H1 (cell line): ENCODE measurements at regions not wholly inside any gene's neighbourhood (a gene's known extent, or its start where the extent isn't known, plus 50 kb on each side); places are given as distances from the start of the nearest gene placed in this dataset.

Experiments
- CTCF ChIA-PET: fragments of 300-600 bp; sonication (Branson Sonifier 250); formaldehyde crosslinking; loops from one replicate; lab custom pipeline; 2021; ENCODE audit not compliant: partially characterized antibody; lab: Charles Lee
- POLR2A ChIA-PET: fragments of 300-600 bp; sonication (Branson Sonifier 250); formaldehyde crosslinking; loops from one replicate; lab custom pipeline; 2021; ENCODE audit warnings: inconsistent platforms; ENCODE audit not compliant: partially characterized antibody; lab: Charles Lee
- DNase-seq, 2 experiments: peaks; one replicate each; pipeline versions ENCODE4 v3.0.0 to v3.0.0-alpha.2; 2010 to 2022; ENCODE audit warnings: low spot score in 2 of 2, low read depth in 1 of 2, mixed read lengths in 1 of 2
- FAIRE-seq: peaks from 2 replicates; lab custom pipeline; 2011; peaks lifted over from hg19 to GRCh38; lab: Jason Lieb, UNC
- H2AFZ ChIP-seq: 2 replicates; pipeline ENCODE4 v1.8.1; 2012; ENCODE audit warnings: low read length, inconsistent platforms
- H2AK5ac ChIP-seq: 2 replicates; pipeline ENCODE4 v1.6.1; 2013; ENCODE audit warnings: low read depth, low read length
- H2BK120ac ChIP-seq: replicated peaks from 2 replicates; pipeline ENCODE3; 2013; ENCODE audit warnings: low read depth, low read length, inconsistent platforms
- H2BK12ac ChIP-seq: 2 replicates; pipeline ENCODE4 v1.6.1; 2013; ENCODE audit warnings: low read depth, low read length
- H2BK15ac ChIP-seq: 2 replicates; pipeline ENCODE4 v1.6.1; 2013; ENCODE audit warnings: low read length
- H2BK20ac ChIP-seq: 2 replicates; pipeline ENCODE4 v1.6.1; 2013; ENCODE audit warnings: low read length
- H2BK5ac ChIP-seq: 2 replicates; pipeline ENCODE4 v1.6.1; 2013; ENCODE audit warnings: low read depth, low read length
- H3K14ac ChIP-seq: 2 replicates; pipeline ENCODE4 v1.6.1; 2013; ENCODE audit warnings: inconsistent platforms; ENCODE audit not compliant: insufficient read length
- H3K18ac ChIP-seq: 2 replicates; pipeline ENCODE4 v1.6.1; 2013; ENCODE audit warnings: low read length; ENCODE audit errors: extremely low read depth
- H3K23ac ChIP-seq: 2 replicates; pipeline ENCODE4 v1.6.1; 2013; ENCODE audit warnings: inconsistent platforms; ENCODE audit not compliant: insufficient read length
- H3K23me2 ChIP-seq: 2 replicates; pipeline ENCODE4 v1.6.1; 2013; ENCODE audit warnings: low read depth, low read length
- H3K27ac ChIP-seq: 2 replicates; pipeline ENCODE4 v1.6.1; 2011; ENCODE audit warnings: low read depth, low read length, inconsistent platforms
- H3K27me3 ChIP-seq, 4 experiments: replicated peaks in 1 of 4; 1 replicate in 1 of 4; 2 replicates in 3 of 4; pipeline versions ENCODE4 v1.6.1 to v1.8.1; 2011 to 2013; ENCODE audit warnings: low read length in 3 of 4, mild to moderate bottlenecking in 3 of 4, inconsistent platforms in 2 of 4, mixed read lengths in 2 of 4, moderate library complexity in 1 of 4; ENCODE audit not compliant: control insufficient read depth in 3 of 4, insufficient read depth in 3 of 4; ENCODE audit errors: extremely low read depth in 1 of 4
- H3K36me3 ChIP-seq, 4 experiments: 2 replicates each; pipeline versions ENCODE4 v1.6.1 to v1.8.1; 2011 to 2013; ENCODE audit warnings: mild to moderate bottlenecking in 4 of 4, low read length in 3 of 4, moderate library complexity in 2 of 4, control low read depth in 1 of 4, inconsistent platforms in 1 of 4; ENCODE audit not compliant: insufficient read depth in 4 of 4, control insufficient read depth in 2 of 4
- H3K4ac ChIP-seq: replicated peaks from 2 replicates; pipeline ENCODE3; 2013; ENCODE audit warnings: low read length, low read depth, mixed read lengths, inconsistent platforms; ENCODE audit not compliant: insufficient read length
- H3K4me1 ChIP-seq, 4 experiments: replicated peaks in 1 of 4; 1 replicate in 1 of 4; 2 replicates in 3 of 4; pipeline versions ENCODE4 v1.6.1 to v1.8.1; 2011 to 2013; ENCODE audit warnings: low read length in 3 of 4, inconsistent platforms in 2 of 4, mixed read lengths in 1 of 4; ENCODE audit not compliant: insufficient read depth in 4 of 4, control insufficient read depth in 3 of 4
- H3K4me2 ChIP-seq, 2 experiments: 2 replicates each; pipeline versions ENCODE4 v1.6.1 to v1.8.1; 2011 to 2013; ENCODE audit warnings: low read depth in 2 of 2, low read length in 2 of 2, control low read depth in 1 of 2, inconsistent platforms in 1 of 2, mild to moderate bottlenecking in 1 of 2; ENCODE audit not compliant: insufficient read depth in 1 of 2
- H3K4me3 ChIP-seq, 4 experiments: fragments of 200-600, 300-600 bp in 1 of 4; sonication (generic), shearing (Covaris generic), sonication (Bioruptor Twin) in 1 of 4; 2 replicates each; pipeline versions ENCODE4 v1.5.1 to v1.8.1; 2011 to 2016; ENCODE audit warnings: low read length in 4 of 4, low read depth in 3 of 4, control low read depth in 2 of 4, inconsistent platforms in 2 of 4, mild to moderate bottlenecking in 2 of 4, mixed read lengths in 1 of 4, moderate library complexity in 1 of 4; ENCODE audit not compliant: insufficient read depth in 2 of 4; ENCODE audit errors: extremely low read depth in 1 of 4
- H3K56ac ChIP-seq: replicated peaks from 2 replicates; pipeline ENCODE3; 2013; ENCODE audit warnings: low read depth, mild to moderate bottlenecking, mixed read lengths, low read length, inconsistent platforms; ENCODE audit not compliant: insufficient read length
- H3K79me1 ChIP-seq: 2 replicates; pipeline ENCODE4 v1.6.1; 2013; ENCODE audit warnings: low read depth, low read length, control low read depth
- H3K79me2 ChIP-seq, 2 experiments: 2 replicates each; pipeline versions ENCODE4 v1.6.1 to v1.8.1; 2012 to 2013; ENCODE audit warnings: low read length in 2 of 2, mild to moderate bottlenecking in 2 of 2, inconsistent platforms in 1 of 2; ENCODE audit not compliant: insufficient read depth in 2 of 2, control insufficient read depth in 1 of 2
- H3K9ac ChIP-seq, 4 experiments: replicated peaks in 1 of 4; 1 replicate in 1 of 4; 2 replicates in 3 of 4; pipeline versions ENCODE4 v1.6.1 to v1.8.1; 2011 to 2013; ENCODE audit warnings: low read depth in 3 of 4, low read length in 3 of 4, control low read depth in 2 of 4, mild to moderate bottlenecking in 2 of 4, moderate library complexity in 2 of 4, inconsistent platforms in 1 of 4; ENCODE audit errors: extremely low read depth in 1 of 4
- H3K9me3 ChIP-seq, 2 experiments: 2 replicates each; pipeline versions ENCODE4 v1.6.1 to v1.8.1; 2012 to 2013; ENCODE audit warnings: mild to moderate bottlenecking in 2 of 2, moderate library complexity in 2 of 2, control low read depth in 1 of 2, inconsistent platforms in 1 of 2, low read depth in 1 of 2, low read length in 1 of 2, mixed read lengths in 1 of 2; ENCODE audit not compliant: insufficient read depth in 2 of 2
- H4K20me1 ChIP-seq, 2 experiments: replicated peaks in 1 of 2; 2 replicates each; pipeline versions ENCODE3 to v1.8.1; 2011 to 2013; ENCODE audit warnings: inconsistent platforms in 2 of 2, low read length in 2 of 2, mild to moderate bottlenecking in 1 of 2; ENCODE audit not compliant: insufficient read depth in 2 of 2, control insufficient read depth in 1 of 2
- H4K5ac ChIP-seq: 2 replicates; pipeline ENCODE4 v1.6.1; 2013; ENCODE audit warnings: low read length, low read depth, mixed read lengths, inconsistent platforms; ENCODE audit not compliant: insufficient read length
- H4K8ac ChIP-seq: 2 replicates; pipeline ENCODE4 v1.8.0; 2013; ENCODE audit warnings: mild to moderate bottlenecking, moderate library complexity, low read length, inconsistent platforms; ENCODE audit not compliant: insufficient read depth; ENCODE audit errors: extremely low read depth
- H4K91ac ChIP-seq: replicated peaks from 2 replicates; pipeline ENCODE3; 2013; ENCODE audit warnings: low read length, mixed read lengths, inconsistent platforms; ENCODE audit not compliant: insufficient read length
- EP300 ChIP-seq, 2 experiments: IDR thresholded peaks; 1 replicate in 1 of 2; 2 replicates in 1 of 2; pipeline ENCODE4 v1.6.1; 2011 to 2012; ENCODE audit warnings: low read depth in 2 of 2, low read length in 2 of 2, mild to moderate bottlenecking in 2 of 2, borderline replicate concordance in 1 of 2, inconsistent platforms in 1 of 2, moderate library complexity in 1 of 2
- USF2 ChIP-seq: IDR thresholded peaks from 2 replicates; pipeline ENCODE4 v1.6.1; 2011; ENCODE audit warnings: low read length, improper control_type of control experiment
- WGBS, 2 experiments: shearing (Covaris generic) in 1 of 2; methylation state at CpG; one replicate each; pipeline versions ENCODE4 v1.1.6 to v1.1.7; 2013 to 2015; ENCODE audit warnings: low lambda C conversion rate in 2 of 2, mixed read lengths in 2 of 2, inconsistent platforms in 1 of 2, low coverage in 1 of 2, missing lambda C conversion rate in 1 of 2; ENCODE audit not compliant: insufficient replicate concordance in 2 of 2, insufficient coverage in 1 of 2, insufficient read length in 1 of 2; ENCODE audit errors: extremely low coverage in 1 of 2, missing lambda C conversion rate in 1 of 2; 5-methylcytosine and 5-hydroxymethylcytosine counted together

- H3K4ac ChIP-seq: no peak overlapping the region
- H2AFZ ChIP-seq: no peak overlapping the region
- no peak overlapping the region for H3K9ac ChIP-seq
- H3K27me3 ChIP-seq: no peaks in the 10 kb centered on the region
- CTCF ChIA-PET: no interaction called here
- no peak overlapping the region for H4K8ac ChIP-seq
- 94% methylated on average over 4 of the region's 4 CpGs; no CpG with 5 or more reads in 1 of the 2 experiments for WGBS, 2 experiments
- no peak overlapping the region for H2BK15ac ChIP-seq
- H2AK5ac ChIP-seq: no peak overlapping the region
- no peak for TF ChIP-seq USF2
- no peak for TF ChIP-seq EP300 (IDR thresholded peaks at IDR 0.05; ENCODE audit: borderline replicate concordance in 1 of 2, low read depth in 2 of 2, low read length in 2 of 2)
- H3K36me3 ChIP-seq: no peaks in the 10 kb centered on the region
- no peak overlapping the region for H3K23ac ChIP-seq
- no peak overlapping the region for H2BK120ac ChIP-seq
- DNase-seq (no peak), FAIRE-seq (no peak)
- no peak overlapping the region for H2BK20ac ChIP-seq
- no peak overlapping the region for H3K4me2 ChIP-seq
- no peaks in the 10 kb centered on the region for H3K79me2 ChIP-seq
- H4K20me1 ChIP-seq: no peaks in the 10 kb centered on the region
- no peak overlapping the region for H2BK5ac ChIP-seq
- H3K14ac ChIP-seq: no peak overlapping the region
- H3K9me3 ChIP-seq: no peaks in the 10 kb centered on the region
- H3K4me3 ChIP-seq: no peak overlapping the region
- H3K18ac ChIP-seq: no peak overlapping the region
- no peak overlapping the region for H2BK12ac ChIP-seq
- no peaks in the 10 kb centered on the region for H3K79me1 ChIP-seq
- H3K56ac ChIP-seq: no peak overlapping the region
- H4K5ac ChIP-seq: no peak overlapping the region
- no peak overlapping the region for H4K91ac ChIP-seq
- no peaks in the 10 kb centered on the region for H3K4me1 ChIP-seq
- POLR2A ChIA-PET: no interaction called here
- no peak overlapping the region for H3K27ac ChIP-seq
- no peaks in the 10 kb centered on the region for H3K23me2 ChIP-seq
Measured at GRCh38 chr6:95741045-95741444, 163.7 kb downstream of the MANEA start.
